22Rv1 (cell line): ENCODE measurements at regions not wholly inside any gene's neighbourhood (a gene's known extent, or its start where the extent isn't known, plus 50 kb on each side); places are given as distances from the start of the nearest gene placed in this dataset.

Source experiments
- CTCF ChIP-seq: fragments of 450-650 bp; IDR thresholded peaks from 2 replicates; pipeline ENCODE4 v1.5.1; 2017; ENCODE audit warnings: mild to moderate bottlenecking
- ZFX ChIP-seq: fragments of 450-650 bp; IDR thresholded peaks from 2 replicates; pipeline ENCODE4 v1.6.1; 2017; ENCODE audit warnings: antibody characterized with exemption, borderline replicate concordance

GRCh38 chr6:23319582-23319981 lies 750.2 kb downstream of the HDGFL1 start:
- TF ChIP-seq CTCF (no peak), ZFX (no peak)
